HG03571 (cell line): ENCODE measurements at regions not wholly inside any gene's neighbourhood (a gene's known extent, or its start where the extent isn't known, plus 50 kb on each side); places are given as distances from the start of the nearest gene placed in this dataset.
"Not testable (repeated sequence)": the region's sequence is repeated elsewhere in the genome, so short reads cannot be mapped to it uniquely, and the experiment has no call there.

ENCODE experiments used
- ATAC-seq: cut with Tn5 transposase; IDR thresholded peaks from one replicate; pipeline ENCODE4 v1.9.1; 2021; ENCODE audit not compliant: unreplicated experiment

DNA sequence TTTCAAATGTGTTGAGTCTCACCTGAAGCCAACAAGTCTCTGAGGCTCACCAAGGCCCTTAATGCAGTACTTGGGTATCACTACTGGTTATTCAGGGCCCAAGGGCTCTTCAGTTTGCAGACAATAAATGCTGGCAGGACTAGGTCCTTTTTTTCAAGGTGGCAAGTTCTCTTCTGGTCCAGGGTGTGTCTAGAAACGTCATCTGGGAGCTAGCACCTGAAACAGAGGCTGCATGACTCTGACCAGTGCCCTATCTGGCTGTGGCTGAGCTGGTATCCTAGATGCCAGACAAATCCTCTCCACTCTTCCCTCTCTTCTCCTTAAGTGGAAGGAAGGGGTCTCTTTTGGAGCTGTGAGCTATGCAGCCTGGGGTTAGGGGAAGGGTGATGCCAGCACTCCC lies 276.8 kb downstream of the PYDC2 start:
- no peak for ATAC-seq

DNA sequence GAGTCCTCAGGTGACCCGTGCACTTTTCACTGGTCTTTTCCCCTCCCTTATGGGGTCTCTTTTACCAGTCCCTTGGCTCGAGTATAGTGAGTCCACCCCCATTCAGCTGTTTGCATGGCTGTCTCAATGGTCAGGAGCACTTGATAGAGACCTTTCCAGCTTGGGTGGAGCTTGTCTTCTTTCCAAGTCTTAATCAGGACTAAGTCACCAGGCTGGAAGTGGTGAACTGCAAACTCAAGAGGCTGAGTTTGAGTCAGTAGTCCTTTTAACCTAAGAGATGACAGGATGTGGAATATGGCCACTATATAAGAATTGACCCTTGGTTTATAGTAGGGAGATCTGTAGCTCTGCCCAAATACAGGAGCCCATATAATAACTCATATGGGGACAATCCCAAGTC lies 279.7 kb downstream of the PYDC2 start:
- ATAC-seq = no peak

GRCh38 chr3:191741847-191742350 lies 280.9 kb downstream of the PYDC2 start:
- ATAC-seq = not testable (repeated sequence)

GRCh38 chr3:191743283-191743682 lies 282.3 kb downstream of the PYDC2 start:
- ATAC-seq = no peak

DNA sequence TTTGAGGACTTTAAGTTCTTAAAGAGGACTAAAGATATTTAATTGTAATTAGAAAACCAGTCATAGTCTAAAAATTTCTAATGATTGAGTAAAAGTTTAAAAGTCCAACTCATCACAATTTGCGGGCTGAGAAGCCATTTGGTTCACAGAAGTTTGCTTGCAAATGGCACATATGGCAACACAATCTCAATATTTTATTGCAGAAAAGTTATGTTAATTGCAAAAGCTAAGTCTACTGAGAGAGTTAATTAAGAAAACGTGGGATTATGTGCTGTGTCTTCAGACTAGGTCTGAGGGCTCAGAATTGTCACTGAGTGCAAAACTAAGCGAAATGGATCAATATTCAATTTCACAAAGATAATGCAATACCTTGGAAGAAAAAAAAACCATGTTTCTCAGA lies 289.7 kb downstream of the PYDC2 start:
- no peak for ATAC-seq

DNA sequence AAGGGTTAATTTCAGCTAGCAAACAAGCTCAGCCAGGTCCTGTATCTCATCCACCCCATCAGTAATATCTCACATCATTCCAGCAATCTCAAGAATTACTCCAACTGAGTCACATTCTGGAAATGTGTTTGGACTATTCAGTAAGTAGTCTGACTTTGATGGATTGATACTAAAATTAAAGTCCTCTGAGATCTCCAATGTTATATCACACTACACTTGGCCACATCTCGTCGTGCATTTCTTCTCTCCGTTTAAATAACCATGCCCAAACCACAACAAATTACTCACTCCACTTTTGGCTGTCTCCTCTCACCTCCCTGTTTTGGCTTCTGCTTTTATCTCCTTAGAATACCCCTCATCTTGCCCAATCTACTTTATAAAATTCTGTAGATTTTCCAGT lies 292.2 kb downstream of the PYDC2 start:
- ATAC-seq = no peak

DNA sequence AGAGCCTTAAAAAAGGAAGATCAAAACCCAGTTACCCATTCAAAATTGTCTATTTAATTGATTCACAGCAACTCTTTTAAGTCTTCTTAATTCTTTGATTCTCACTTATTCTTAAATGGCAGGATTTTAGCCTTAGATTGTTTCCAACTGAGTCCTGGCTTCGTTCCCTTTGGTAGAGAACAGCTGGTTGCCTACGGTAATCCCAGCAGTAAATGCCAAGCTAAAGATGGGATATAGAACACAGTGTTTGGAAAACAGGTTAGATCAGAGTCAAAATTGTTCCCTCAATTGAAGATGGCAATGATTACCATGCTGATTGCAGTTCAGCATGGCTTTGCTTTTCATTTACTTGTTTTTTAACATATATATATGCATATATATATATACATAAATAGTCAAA lies 300.9 kb downstream of the PYDC2 start:
- no peak for ATAC-seq

DNA sequence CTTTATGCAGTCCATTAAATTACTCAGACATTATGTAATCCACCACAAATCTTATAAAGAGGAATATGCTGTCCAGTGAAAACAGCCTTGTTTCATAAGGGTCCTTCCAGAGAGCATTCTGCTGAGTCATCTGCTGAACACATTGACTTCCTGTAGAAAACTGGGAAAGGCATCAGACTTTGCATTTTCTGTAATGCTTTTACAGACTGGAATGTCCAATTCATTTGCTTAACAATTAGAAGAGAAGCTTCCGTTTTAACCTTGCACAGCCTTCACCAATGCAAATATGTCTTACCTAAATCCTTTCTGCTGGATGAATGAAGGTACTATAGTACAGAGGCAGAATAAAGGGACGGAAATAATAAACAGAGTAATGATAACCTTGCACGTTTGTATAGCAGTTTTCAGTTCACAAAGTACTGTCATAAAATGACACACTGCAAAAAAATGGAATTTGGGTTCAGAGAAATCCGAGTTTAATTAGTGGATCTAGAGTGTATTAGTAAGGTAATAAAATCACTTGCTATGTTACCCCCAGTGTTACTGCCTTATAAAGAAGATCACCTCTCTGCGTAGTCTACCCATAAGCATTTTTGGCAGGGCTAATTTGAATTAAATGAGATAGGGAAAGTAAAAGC lies 301.5 kb downstream of the PYDC2 start:
- ATAC-seq = no peak

DNA sequence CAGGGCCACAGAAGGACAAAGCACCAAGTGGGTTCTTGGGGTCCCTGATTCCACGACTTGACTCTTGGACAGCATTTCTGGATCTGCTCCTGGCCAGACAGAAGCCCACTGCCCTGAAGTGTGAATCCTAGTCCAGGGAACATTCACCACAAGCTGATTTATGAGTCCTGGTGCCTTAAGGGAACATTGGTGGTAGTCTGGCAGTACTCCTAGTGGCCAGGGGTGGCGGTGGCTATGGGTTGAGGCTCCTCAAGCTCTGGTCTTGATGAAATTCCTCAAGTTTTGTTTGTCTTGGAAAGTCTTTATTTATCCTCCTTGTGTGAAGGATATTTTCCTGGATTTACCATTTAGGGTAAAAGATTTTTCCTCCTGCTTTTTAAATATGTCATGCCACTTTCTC lies 307.5 kb downstream of the PYDC2 start:
- ATAC-seq = no peak

DNA sequence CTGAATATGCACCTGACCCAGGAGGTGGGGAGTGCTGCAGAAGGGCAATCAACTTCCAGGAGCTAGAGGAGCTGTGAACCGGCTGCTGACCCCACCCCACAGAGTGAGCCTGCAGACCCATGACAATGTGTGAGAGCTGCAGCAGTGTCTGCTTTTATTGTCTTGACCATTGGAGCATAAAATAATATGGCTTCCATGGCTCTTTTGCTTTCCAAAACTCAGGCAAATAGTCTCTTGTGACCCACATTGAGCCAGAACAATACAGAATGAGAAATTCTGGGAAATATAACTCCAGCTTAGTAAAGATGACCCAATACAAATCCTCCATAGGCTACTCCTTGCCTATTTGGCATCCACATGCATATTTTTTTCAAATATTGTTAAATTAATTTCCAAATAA lies 309.6 kb downstream of the PYDC2 start:
- ATAC-seq = no peak

GRCh38 chr3:191774485-191774884 lies 313.5 kb downstream of the PYDC2 start:
- no peak for ATAC-seq

- no peak for ATAC-seq
Measured at GRCh38 chr3:191775451-191776233, 314.7 kb downstream of the PYDC2 start.

DNA sequence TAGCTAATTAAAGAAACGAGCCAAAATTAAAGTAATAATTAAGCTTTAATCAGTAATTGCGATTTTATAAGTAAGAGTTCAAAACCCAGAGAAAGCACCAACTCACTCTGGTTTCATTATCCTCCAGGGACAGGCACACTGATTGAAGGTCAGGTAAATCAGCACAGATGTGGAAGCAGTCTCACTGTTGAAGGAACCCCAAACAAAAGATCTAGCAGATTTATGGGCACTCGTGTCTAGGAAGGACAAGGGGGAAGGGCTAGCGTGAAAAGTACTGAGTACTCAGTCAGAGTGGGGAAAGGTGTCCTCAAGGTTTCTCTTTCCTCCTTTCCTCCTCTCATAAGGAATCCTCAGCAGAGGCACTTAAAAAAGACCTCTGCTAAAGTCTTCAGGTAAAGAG lies 320.1 kb downstream of the PYDC2 start:
- ATAC-seq = no peak

- ATAC-seq = no peak
Measured at GRCh38 chr3:191783024-191783423, 322.1 kb downstream of the PYDC2 start.

DNA sequence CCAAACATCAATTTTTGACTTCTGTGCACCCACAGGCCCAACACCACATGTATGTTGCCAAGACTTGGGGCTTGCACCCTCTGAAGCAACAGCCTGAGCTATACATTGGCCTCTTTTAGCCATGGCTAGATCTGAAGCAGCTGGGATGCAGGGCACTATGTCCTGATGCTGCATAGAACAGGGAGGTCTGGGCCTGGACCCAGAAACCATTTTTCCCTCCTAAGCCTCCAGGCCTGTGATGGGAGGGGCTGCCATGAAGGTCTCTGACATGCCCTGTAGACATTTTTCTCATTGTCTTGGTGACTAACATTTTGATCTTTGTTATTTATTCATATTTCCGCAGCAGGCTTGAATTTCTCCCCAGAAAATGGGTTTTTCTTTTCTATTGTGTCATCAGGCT lies 330.0 kb downstream of the PYDC2 start:
- ATAC-seq = no peak

DNA sequence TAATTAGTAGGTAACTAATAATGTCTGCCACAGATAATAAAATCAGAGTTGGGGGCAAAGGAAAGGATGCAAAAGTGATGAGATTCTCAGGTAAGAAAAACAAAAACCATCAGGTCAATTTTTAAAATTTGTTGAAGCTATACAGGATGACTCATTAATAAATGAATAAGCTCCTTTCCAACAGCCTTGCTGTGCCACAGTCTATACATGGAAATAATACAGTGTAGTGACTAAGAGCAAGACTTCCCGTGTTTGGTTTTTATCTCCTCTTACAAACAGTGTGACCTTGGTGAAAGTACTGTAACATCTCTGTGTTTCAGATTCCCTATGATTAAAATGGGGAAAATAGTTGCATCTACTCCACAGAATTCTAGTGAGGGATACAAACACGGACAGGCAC lies 331.6 kb downstream of the PYDC2 start:
- ATAC-seq = no peak

- ATAC-seq = no peak
Measured at GRCh38 chr3:191795196-191795595, 334.2 kb downstream of the PYDC2 start.

- no peak for ATAC-seq
Measured at GRCh38 chr3:191797271-191797670, 336.3 kb downstream of the PYDC2 start.

- no peak for ATAC-seq
Measured at GRCh38 chr3:191802671-191803070, 341.7 kb downstream of the PYDC2 start.

DNA sequence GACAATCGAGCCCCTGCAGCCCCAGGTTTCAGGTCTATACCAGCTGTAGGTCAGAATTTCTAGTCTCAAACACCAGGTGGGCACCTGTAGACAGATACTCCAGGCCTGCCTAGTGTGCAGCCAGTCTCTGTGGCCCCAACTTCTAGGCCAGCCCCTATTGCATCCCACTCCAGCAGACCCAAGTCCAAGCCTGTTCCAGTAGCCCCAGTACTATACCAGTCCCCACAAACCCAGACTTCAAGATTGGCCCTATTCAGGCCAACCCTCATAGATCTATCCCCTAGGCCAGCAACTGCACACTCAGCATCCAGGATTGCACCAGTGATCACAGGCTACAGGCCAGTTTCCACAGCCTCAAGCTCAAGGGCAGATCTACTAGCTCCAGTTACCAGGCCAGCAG lies 344.0 kb downstream of the PYDC2 start:
- no peak for ATAC-seq

DNA sequence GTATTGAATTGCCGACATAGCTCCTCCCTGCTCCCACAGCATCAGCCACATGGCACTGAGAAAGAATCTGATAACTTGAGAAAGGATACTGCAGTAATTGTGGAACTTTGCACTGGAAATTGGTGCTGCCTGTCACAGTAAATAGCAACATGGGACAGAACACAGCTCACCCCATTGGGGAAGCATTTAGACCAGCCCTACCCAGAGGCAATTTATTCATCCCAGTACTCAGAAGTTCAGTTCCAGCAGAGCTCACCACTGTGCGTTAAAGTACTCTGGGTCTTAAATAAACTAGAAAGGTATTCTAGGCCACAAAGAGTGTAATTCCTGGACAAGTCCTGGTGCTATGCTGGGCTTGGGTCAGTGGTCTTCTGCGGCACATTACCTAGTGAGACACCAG lies 347.1 kb downstream of the PYDC2 start:
- no peak for ATAC-seq

- no peak for ATAC-seq
Measured at GRCh38 chr3:191809326-191809949, 348.5 kb downstream of the PYDC2 start.
